Fibroblast of gingiva (primary cell): ENCODE measurements at regions not wholly inside any gene's neighbourhood (a gene's known extent, or its start where the extent isn't known, plus 50 kb on each side); places are given as distances from the start of the nearest gene placed in this dataset.
"Not testable (repeated sequence)": the region's sequence is repeated elsewhere in the genome, so short reads cannot be mapped to it uniquely, and the experiment has no call there.

Source experiments
- DNase-seq: peaks from one replicate; pipeline ENCODE4 v3.0.0-alpha.2; 2011; ENCODE audit warnings: low read depth

DNA sequence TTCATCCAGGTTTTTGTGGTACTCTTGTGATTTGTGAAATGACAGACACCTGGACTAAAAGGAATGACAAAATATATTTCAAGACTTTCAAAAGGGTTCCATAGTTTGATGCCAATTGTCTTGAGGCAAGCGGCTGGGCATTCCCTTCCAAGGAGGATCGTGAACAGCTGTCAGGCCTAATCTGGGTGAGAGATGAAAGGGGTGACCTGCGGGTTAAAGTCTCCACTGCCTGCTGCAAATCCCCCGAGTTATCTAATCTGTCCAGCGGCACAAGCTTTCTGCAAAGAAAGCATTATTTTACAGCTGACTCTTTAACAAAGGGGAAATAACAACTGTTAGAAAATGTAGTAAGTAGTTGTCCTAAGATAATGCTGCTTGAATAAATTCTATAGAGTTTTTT lies 128.7 kb upstream of the MB21D2 start:
- no peak for DNase-seq

DNA sequence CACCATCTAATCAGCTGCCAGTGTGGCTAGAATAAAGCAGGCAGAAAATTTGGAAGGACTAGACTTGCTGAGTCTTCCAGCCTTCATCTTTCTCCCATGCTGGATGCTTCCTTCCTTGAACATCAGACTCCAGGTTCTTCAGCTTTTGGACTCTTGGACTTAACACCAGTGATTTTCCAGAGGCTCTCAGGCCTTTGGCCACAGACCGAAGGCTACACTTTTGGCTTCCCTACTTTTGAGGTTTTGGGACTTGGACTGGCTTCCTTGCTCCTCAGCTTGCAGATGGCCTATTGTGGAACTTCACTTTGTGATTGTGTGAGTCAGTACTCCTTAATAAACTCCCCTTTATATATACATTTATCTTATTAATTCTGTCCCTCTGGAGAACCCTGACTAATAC lies 129.8 kb upstream of the MB21D2 start:
- DNase-seq: not testable (repeated sequence)

GRCh38 chr3:193048127-193048526 lies 130.5 kb upstream of the MB21D2 start:
- DNase-seq: no peak

GRCh38 chr3:193049935-193050334 lies 132.3 kb upstream of the MB21D2 start:
- no peak for DNase-seq

DNA sequence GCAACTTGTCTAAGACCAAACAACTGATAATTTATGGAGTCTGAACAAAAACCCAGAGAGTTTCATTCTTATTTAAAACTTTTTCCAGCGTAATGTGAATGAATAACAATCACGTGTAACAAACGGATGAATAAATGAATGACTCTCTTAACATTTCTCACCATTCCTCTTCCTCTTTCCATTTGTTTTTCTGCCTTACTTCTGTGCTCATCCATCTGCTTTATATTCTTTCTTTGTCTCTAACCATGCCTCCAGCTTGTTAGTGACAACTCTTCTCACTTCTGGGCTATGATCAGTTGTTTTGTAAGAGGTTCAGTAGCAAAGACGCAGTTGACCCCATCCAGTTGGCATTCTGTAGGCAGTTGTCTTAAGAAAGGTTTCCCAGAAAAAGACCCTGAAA lies 133.7 kb upstream of the MB21D2 start:
- no peak for DNase-seq

GRCh38 chr3:193052354-193053045 lies 134.8 kb upstream of the MB21D2 start:
- no peak for DNase-seq

GRCh38 chr3:193053046-193053435 lies 135.4 kb upstream of the MB21D2 start:
- DNase-seq: no peak

GRCh38 chr3:193055352-193055751 lies 137.7 kb upstream of the MB21D2 start:
- DNase-seq: no peak

- DNase-seq: no peak
Measured at GRCh38 chr3:193057616-193058015, 140.0 kb upstream of the MB21D2 start.

- no peak for DNase-seq
Measured at GRCh38 chr3:193060748-193061546, 143.3 kb upstream of the MB21D2 start.

DNA sequence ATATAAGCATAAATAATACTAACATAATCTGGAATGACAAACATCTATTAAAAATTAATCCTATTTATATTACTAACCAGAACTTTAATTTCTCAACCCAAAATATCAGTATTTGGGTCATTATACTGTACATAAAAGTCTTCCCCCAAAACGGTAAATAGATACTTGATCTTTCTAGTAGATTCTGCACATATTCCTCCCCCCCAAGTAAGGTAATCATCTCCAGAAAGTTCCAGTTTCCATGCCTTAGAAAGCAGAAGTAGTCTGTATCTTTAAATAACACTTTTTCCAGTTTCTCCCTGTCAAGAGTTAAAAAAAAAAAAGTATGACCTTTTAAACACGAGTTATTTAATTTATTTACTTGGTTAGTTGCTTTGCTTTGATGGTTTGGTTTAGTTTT lies 150.7 kb upstream of the MB21D2 start:
- no peak for DNase-seq

- DNase-seq: not testable (repeated sequence)
Measured at GRCh38 chr3:193069732-193070131, 152.1 kb upstream of the MB21D2 start.

DNA sequence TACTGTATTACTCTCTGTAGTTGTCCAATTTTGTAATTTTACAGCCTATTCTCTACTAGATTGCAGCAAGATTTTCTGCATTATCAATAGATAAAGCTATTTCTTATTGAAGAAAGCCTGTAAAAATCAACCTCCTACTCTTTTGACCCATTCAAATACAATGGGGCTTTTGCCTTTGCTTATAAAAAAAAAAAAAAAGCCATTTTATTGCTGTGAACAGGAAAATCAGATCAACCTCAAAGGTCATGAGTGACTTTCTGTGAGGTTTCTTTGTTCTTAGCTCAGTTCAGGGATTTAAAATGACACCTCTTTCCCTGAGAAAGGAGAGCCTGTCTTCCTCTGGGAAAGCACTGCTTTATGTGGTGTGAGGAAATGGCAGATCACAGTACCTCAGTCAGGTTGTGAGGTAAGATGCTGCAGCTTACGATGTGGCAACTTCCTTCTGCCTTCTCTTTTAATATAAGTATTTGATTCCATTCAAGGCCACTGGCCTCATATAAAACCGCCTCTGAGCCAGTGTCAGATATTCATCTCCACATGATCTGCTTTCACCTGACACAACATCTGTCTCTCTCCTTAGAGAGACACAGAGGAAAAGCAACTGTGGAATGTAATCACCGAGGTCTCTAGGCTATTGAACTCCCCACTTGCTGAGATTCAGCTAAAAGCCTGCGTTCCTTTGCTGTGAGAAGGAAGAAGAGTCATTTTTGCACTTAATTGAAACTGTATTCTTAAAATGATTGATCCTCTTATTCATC lies 161.5 kb upstream of the MB21D2 start:
- DNase-seq: no peak

DNA sequence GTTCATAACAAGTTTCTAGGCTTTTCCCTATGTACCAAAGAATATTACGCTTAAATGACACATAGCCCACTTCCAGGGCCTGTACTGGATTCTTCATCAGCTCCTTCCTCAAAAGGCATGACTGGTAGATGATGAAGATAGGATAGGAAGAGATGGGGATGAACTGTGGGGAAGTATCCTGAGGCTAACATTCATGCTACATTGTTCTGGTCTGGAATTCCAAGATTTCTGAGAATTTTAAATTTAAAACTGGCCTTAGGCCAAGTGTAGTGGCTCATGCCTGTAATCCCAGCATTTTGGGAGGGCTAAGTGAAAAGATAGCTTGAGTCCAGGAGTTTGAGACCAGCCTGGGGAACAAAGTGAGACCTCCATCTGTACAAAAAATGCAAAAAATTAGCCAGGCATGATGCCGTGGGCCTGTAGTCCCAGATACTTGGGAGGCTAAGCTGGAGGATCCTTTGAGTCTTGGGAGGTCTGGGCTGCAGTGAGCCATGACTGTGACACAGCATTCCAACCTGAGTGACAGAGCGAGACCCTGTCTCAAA lies 160.1 kb upstream of the PLAAT1 start:
- DNase-seq: no peak

- no peak for DNase-seq
Measured at GRCh38 chr3:193085655-193086054, 155.4 kb upstream of the PLAAT1 start.

DNA sequence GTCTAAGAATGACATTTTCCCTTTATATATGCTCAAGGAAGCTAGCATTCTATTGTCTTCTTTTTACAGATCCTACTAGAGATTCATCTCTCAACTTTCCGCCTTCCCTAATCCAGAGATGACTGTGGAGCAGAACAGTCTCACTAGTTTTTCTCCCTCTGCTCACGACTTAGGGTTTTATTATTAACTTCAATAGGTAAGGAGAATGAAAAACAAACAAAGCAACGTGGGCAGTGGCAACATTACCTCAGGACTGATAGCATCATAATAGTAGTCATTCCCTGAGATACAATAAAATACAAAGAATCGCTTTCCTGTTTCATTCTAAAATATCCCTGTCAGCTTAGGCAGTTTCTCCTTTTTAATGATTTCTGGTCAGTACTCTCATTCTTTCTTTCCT lies 154.3 kb upstream of the PLAAT1 start:
- no peak for DNase-seq

- DNase-seq: no peak
Measured at GRCh38 chr3:193087336-193087735, 153.7 kb upstream of the PLAAT1 start.

- DNase-seq: no peak
Measured at GRCh38 chr3:193095366-193095765, 145.7 kb upstream of the PLAAT1 start.

- no peak for DNase-seq
Measured at GRCh38 chr3:193096076-193096475, 144.9 kb upstream of the PLAAT1 start.

DNA sequence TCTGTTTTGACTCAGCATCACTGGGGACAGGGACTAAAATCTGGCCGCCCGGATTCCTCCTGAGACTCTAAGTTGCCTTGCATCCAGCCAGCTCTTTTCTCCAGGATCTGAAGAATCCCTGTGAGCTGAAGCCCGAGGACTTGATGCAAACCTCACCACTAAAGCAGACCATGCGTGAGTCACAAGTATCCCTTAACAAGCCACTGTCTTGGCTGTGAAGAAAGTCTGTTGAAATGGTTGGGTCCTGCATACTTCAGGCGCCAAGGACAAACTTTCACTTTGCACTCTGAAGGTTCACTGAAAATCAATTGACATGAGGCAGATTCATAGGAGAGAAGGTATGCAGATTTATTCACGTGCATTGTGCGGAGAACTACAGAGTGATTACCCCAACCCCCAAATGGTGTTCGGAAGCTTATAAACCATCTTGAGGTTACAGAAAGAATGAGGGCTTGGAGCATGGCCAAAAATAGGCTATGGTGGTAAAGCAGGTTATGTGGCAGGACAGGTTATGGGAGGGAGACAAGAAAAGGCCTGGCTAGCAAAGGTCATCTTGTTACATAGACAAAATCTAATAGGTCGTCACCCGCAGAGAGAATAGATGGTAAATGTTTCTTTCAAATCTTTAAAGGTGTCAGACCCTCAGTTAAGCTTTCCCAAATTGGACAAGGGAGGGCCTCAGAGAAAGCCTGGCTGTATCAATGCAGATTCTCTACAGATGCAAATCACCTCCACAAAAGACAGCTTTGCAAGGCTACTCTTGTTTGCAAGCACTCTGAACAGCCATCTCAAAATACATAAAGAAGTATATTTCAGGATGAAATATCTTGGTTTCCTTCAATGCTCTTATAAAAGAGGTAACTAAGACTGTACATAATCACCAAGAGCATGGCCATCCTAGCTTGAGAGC lies 126.3 kb upstream of the PLAAT1 start:
- no peak for DNase-seq

- DNase-seq: no peak
Measured at GRCh38 chr3:193116871-193117270, 124.2 kb upstream of the PLAAT1 start.

GRCh38 chr3:193118907-193119306 lies 122.1 kb upstream of the PLAAT1 start:
- no peak for DNase-seq
